ENCODE measurements at regions not wholly inside any gene's neighbourhood (a gene's known extent, or its start where the extent isn't known, plus 50 kb on each side); places are given as distances from the start of the nearest gene placed in this dataset.

DNA sequence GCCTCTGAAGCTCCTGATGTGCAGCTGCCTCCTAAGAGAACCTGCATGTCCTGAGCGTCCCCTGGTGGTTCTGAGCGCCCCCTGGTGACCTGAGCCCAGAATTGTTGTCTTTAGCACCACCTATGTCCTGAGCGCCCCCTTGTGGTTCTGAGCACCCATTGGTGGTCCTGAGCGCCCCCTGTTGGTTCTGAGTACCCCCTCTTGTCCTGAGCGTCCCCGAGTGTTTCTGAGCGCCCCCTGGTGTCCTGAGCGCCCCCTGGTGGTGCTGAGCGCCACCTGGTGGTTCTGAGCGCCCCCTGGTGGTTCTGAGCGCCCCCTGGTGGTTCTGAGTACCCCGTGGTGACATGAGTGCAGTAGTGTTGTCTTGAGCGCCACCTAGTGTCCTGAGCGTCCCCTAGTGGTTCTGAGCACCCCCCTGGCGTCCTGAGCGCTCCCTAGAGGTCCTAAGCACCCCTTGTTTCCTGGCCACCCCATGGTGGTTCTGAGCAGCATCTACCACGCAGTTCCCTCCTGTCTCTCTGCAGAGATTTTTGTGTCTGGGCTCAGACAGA, 782.5 kb downstream of the TMEM121 start:
- Histone ChIP-seq H2AFZ (ENCODE audit: low read depth, low read length) (no peak overlapping the region), H4K20me1 (replicated peaks; ENCODE audit: control insufficient read depth, extremely low read depth, insufficient read depth, low read length) (no peaks in the 10 kb centered on the region), H3K4me3 (replicated peaks in 1 of 3; ENCODE audit: insufficient read depth in 1 of 3, low read depth in 1 of 3, low read length in 3 of 3) (no peak overlapping the region), H3K4me1 (ENCODE audit: control insufficient read depth, extremely low read depth, insufficient read depth, low read length) (no peaks in the 10 kb centered on the region), H3K4me2 (ENCODE audit: insufficient read depth, low read length) (no peak overlapping the region), H3K27ac (ENCODE audit: insufficient read depth, low read depth, low read length) (no peak overlapping the region), H3K27me3 (ENCODE audit: control insufficient read depth in 2 of 2, insufficient read depth in 2 of 2, low read length in 2 of 2) (no peaks in the 10 kb centered on the region), H3K9me3 (replicated peaks; ENCODE audit: control insufficient read depth, insufficient read depth, low read length) (peaks cover 4% of the 10 kb centered on the region), H3K9me1 (replicated peaks; ENCODE audit: control insufficient read depth, extremely low read depth, insufficient read depth, low read length) (no peaks in the 10 kb centered on the region), H3K9ac (replicated peaks; ENCODE audit: extremely low read depth, insufficient read depth, low read length) (no peak overlapping the region), H3K36me3 (ENCODE audit: control insufficient read depth in 2 of 2, extremely low read depth in 1 of 2, insufficient read depth in 2 of 2, low read length in 2 of 2) (no peaks in the 10 kb centered on the region), H3K79me2 (ENCODE audit: control insufficient read depth, insufficient read depth, low read length) (no peaks in the 10 kb centered on the region)
- POLR2A ChIA-PET, result no interaction called here
- dilution Hi-C loops (cut with MboI; ENCODE audit: extremely low pct_ligation_motif_present, low sequenced_read_pairs) (no loop called here), intact Hi-C loops (cut with micrococcal nuclease) (no loop called here)
- FAIRE-seq (no peak), DNase-seq (ENCODE audit: low read depth, low spot score) (no peak)
- CTCF ChIA-PET, result no interaction called here
- BruUV-seq (replicated peaks), result no TSS peak
- TF ChIP-seq, protein P1, sequence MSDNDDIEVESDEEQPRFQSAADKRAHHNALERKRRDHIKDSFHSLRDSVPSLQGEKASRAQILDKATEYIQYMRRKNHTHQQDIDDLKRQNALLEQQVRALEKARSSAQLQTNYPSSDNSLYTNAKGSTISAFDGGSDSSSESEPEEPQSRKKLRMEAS (IDR thresholded peaks at IDR 0.05; ENCODE audit: insufficient read depth, insufficient read length), result no peak
- TF ChIP-seq, protein P2, sequence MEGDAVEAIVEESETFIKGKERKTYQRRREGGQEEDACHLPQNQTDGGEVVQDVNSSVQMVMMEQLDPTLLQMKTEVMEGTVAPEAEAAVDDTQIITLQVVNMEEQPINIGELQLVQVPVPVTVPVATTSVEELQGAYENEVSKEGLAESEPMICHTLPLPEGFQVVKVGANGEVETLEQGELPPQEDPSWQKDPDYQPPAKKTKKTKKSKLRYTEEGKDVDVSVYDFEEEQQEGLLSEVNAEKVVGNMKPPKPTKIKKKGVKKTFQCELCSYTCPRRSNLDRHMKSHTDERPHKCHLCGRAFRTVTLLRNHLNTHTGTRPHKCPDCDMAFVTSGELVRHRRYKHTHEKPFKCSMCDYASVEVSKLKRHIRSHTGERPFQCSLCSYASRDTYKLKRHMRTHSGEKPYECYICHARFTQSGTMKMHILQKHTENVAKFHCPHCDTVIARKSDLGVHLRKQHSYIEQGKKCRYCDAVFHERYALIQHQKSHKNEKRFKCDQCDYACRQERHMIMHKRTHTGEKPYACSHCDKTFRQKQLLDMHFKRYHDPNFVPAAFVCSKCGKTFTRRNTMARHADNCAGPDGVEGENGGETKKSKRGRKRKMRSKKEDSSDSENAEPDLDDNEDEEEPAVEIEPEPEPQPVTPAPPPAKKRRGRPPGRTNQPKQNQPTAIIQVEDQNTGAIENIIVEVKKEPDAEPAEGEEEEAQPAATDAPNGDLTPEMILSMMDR (IDR thresholded peaks at IDR 0.05; ENCODE audit: extremely low read depth in 1 of 2, insufficient read depth in 1 of 2, low read depth in 1 of 2, low read length in 2 of 2), result peak; percentile 27 to 51

DNA sequence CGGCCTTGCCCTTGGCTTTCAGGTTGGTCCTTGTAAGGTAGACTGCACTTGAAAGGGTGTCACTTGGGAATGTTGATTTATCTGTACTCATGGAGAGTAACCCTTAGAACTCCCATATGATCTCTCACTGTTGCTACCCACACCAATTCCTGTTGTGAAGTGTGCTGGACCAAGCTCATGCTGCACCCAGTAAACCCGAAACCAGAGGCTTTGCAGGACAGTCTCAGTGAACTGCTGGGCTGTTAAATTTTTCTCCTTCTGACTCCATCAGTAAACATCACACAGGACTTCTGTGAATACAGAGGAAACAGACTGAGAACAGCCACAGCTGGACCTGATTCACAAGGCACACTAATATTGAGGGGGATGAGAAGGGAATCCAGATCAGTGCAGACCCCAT, 783.0 kb downstream of the TMEM121 start:
- Histone ChIP-seq H3K4me2 (ENCODE audit: insufficient read depth, low read length) (no peak overlapping the region), H3K4me1 (ENCODE audit: control insufficient read depth, extremely low read depth, insufficient read depth, low read length) (no peaks in the 10 kb centered on the region), H3K36me3 (ENCODE audit: control insufficient read depth in 2 of 2, extremely low read depth in 1 of 2, insufficient read depth in 2 of 2, low read length in 2 of 2) (no peaks in the 10 kb centered on the region), H3K79me2 (ENCODE audit: control insufficient read depth, insufficient read depth, low read length) (no peaks in the 10 kb centered on the region), H2AFZ (ENCODE audit: low read depth, low read length) (no peak overlapping the region), H3K9me3 (replicated peaks; ENCODE audit: control insufficient read depth, insufficient read depth, low read length) (peaks cover 4% of the 10 kb centered on the region), H3K4me3 (replicated peaks in 1 of 3; ENCODE audit: insufficient read depth in 1 of 3, low read depth in 1 of 3, low read length in 3 of 3) (no peak overlapping the region), H3K27me3 (ENCODE audit: control insufficient read depth in 2 of 2, insufficient read depth in 2 of 2, low read length in 2 of 2) (no peaks in the 10 kb centered on the region), H3K27ac (ENCODE audit: insufficient read depth, low read depth, low read length) (no peak overlapping the region), H3K9ac (replicated peaks; ENCODE audit: extremely low read depth, insufficient read depth, low read length) (no peak overlapping the region), H3K9me1 (replicated peaks; ENCODE audit: control insufficient read depth, extremely low read depth, insufficient read depth, low read length) (no peaks in the 10 kb centered on the region), H4K20me1 (replicated peaks; ENCODE audit: control insufficient read depth, extremely low read depth, insufficient read depth, low read length) (no peaks in the 10 kb centered on the region)
- dilution Hi-C loops (cut with MboI; ENCODE audit: extremely low pct_ligation_motif_present, low sequenced_read_pairs) (no loop called here), intact Hi-C loops (cut with micrococcal nuclease) (no loop called here)
- ChIA-PET POLR2A (no interaction called here), CTCF (no interaction called here)
- FAIRE-seq (no peak), DNase-seq (ENCODE audit: low read depth, low spot score) (no peak)
- BruUV-seq (replicated peaks), result no TSS peak
- TF ChIP-seq POLR2A (IDR thresholded peaks at IDR 0.05; ENCODE audit: low read depth, low read length) (no peak), POLR2AphosphoS5 (IDR thresholded peaks at IDR 0.05; ENCODE audit: insufficient read depth, low read depth, low read length) (no peak), MYC (IDR thresholded peaks at IDR 0.05; ENCODE audit: low read depth, low read length) (no peak), EZH2 (IDR thresholded peaks at IDR 0.05; ENCODE audit: borderline replicate concordance, low read depth, low read length, severe bottlenecking) (no peak), FOS (IDR thresholded peaks at IDR 0.05; ENCODE audit: borderline replicate concordance, insufficient read depth, low read length) (no peak), JUN (IDR thresholded peaks at IDR 0.05; ENCODE audit: borderline replicate concordance, insufficient read depth, insufficient read length, low read depth) (no peak), GATA2 (IDR thresholded peaks at IDR 0.05; ENCODE audit: insufficient read depth, insufficient read length, low read depth, low read length) (no peak)
- TF ChIP-seq, protein P2 (IDR thresholded peaks at IDR 0.05; ENCODE audit: extremely low read depth in 1 of 2, insufficient read depth in 1 of 2, low read depth in 1 of 2, low read length in 2 of 2), result no peak
- TF ChIP-seq, protein P1 (IDR thresholded peaks at IDR 0.05; ENCODE audit: insufficient read depth, insufficient read length), result no peak

Data from endothelial cell of umbilical vein (primary cell).